ENCODE measurements at regions not wholly inside any gene's neighbourhood (a gene's known extent, or its start where the extent isn't known, plus 50 kb on each side); places are given as distances from the start of the nearest gene placed in this dataset.

- H3K4me1 ChIP-seq (ENCODE audit: control insufficient read depth in 1 of 2, insufficient read depth in 2 of 2, low read length in 2 of 2) = no peaks in the 10 kb centered on the region
- H3K4me2 ChIP-seq (ENCODE audit: low read length) = no peak overlapping the region
- CTCF ChIA-PET = no interaction called here
- TF ChIP-seq CEBPB (IDR thresholded peaks at IDR 0.05; ENCODE audit: low read depth) (no peak), SP1 (IDR thresholded peaks at IDR 0.05; ENCODE audit: low read depth) (no peak), ZBTB33 (IDR thresholded peaks at IDR 0.05; ENCODE audit: extremely low read depth, insufficient replicate concordance, low read length) (no peak), ZNF274 (IDR thresholded peaks at IDR 0.05; ENCODE audit: low read depth, low read length) (no peak), ZFX (IDR thresholded peaks at IDR 0.05) (no peak), CBX3 (IDR thresholded peaks at IDR 0.05; ENCODE audit: low read depth) (no peak), FOSL1 (IDR thresholded peaks at IDR 0.05; ENCODE audit: low read depth) (no peak), SRF (IDR thresholded peaks at IDR 0.05; ENCODE audit: low read depth) (no peak), CTCF (IDR thresholded peaks at IDR 0.05 in 2 of 3, conservative IDR thresholded peaks at IDR 0.05 in 1 of 3; ENCODE audit: borderline replicate concordance in 1 of 3, insufficient read depth in 1 of 3, low read depth in 2 of 3, low read length in 2 of 3) (no peak), JUND (IDR thresholded peaks at IDR 0.05) (no peak)
- no TSS peak for BruUV-seq (replicated peaks)
- no peak overlapping the region for H2AFZ ChIP-seq (ENCODE audit: low read depth, low read length, poor library complexity, severe bottlenecking)
- no peak overlapping the region for H3K27ac ChIP-seq (ENCODE audit: low read depth, low read length)
- ATAC-seq (no peak), DNase-seq (ENCODE audit: low read depth, low spot score) (no peak)
- no peaks in the 10 kb centered on the region for H4K20me1 ChIP-seq (ENCODE audit: insufficient read depth)
- no peaks in the 10 kb centered on the region for H3K9me3 ChIP-seq (ENCODE audit: control insufficient read depth in 1 of 2, insufficient read depth in 1 of 2, low read depth in 1 of 2, low read length in 2 of 2)
- H3K36me3 ChIP-seq (ENCODE audit: control insufficient read depth in 1 of 2, insufficient read depth in 2 of 2, low read length in 2 of 2) = no peaks in the 10 kb centered on the region
- H3K4me3 ChIP-seq (replicated peaks in 1 of 2; ENCODE audit: low read depth in 1 of 2, low read length in 2 of 2) = no peak overlapping the region
- RAD21 ChIA-PET (ENCODE audit: low non-redundant PET in 1 of 2, low total read pairs in 2 of 2, uncharacterized antibody in 2 of 2, unreplicated experiment in 2 of 2) = no interaction called here
- intact Hi-C loops (cut with micrococcal nuclease) = no loop called here
- H3K27me3 ChIP-seq (ENCODE audit: insufficient read depth, low read length) = no peaks in the 10 kb centered on the region
- POLR2A ChIA-PET = no interaction called here
- H3K79me2 ChIP-seq (ENCODE audit: insufficient read depth, low read length) = no peaks in the 10 kb centered on the region
- no peak overlapping the region for H3K9ac ChIP-seq (ENCODE audit: low read length)
- no peaks in the 10 kb centered on the region for H3K9me2 ChIP-seq (ENCODE audit: insufficient read depth)
Observed at GRCh38 chr14:101369194-101369915, 191.9 kb upstream of the DIO3 start.
